Endodermal cell (in vitro differentiated cells): ENCODE measurements at regions not wholly inside any gene's neighbourhood (a gene's known extent, or its start where the extent isn't known, plus 50 kb on each side); places are given as distances from the start of the nearest gene placed in this dataset.
"Not testable (repeated sequence)": the region's sequence is repeated elsewhere in the genome, so short reads cannot be mapped to it uniquely, and the experiment has no call there.

Experiments
- DNase-seq: peaks from one replicate; pipeline ENCODE4 v3.0.0-alpha.2; 2017
- H3K27ac ChIP-seq: 2 replicates; pipeline ENCODE4 v1.5.1; 2013; ENCODE audit warnings: mild to moderate bottlenecking, low read depth, low read length, moderate library complexity
- H3K27me3 ChIP-seq: 2 replicates; pipeline ENCODE4 v1.6.1; 2013; ENCODE audit warnings: mild to moderate bottlenecking, low read length, moderate library complexity; ENCODE audit not compliant: insufficient read depth, control insufficient read depth, poor library complexity, severe bottlenecking
- H3K36me3 ChIP-seq: 2 replicates; pipeline ENCODE4 v1.7.0; 2013; ENCODE audit warnings: mild to moderate bottlenecking, low read length, moderate library complexity; ENCODE audit not compliant: control insufficient read depth, insufficient read depth
- H3K4me1 ChIP-seq: one replicate; pipeline ENCODE4 v1.7.0; 2013; ENCODE audit warnings: low read length; ENCODE audit not compliant: control insufficient read depth, insufficient read depth
- H3K4me3 ChIP-seq: 2 replicates; pipeline ENCODE4 v1.5.1; 2013; ENCODE audit warnings: mild to moderate bottlenecking, low read length, moderate library complexity
- H3K9ac ChIP-seq: 2 replicates; pipeline ENCODE4 v1.6.1; 2013; ENCODE audit warnings: mild to moderate bottlenecking, low read length, moderate library complexity; ENCODE audit not compliant: poor library complexity, severe bottlenecking; ENCODE audit errors: extremely low read depth
- H3K9me3 ChIP-seq: 2 replicates; pipeline ENCODE4 v1.6.1; 2013; ENCODE audit warnings: mild to moderate bottlenecking, low read length, moderate library complexity; ENCODE audit not compliant: control insufficient read depth
- H3K27ac Mint-ChIP-seq: 2 replicates; pipeline ENCODE4 v1.8.0; 2020; ENCODE audit warnings: mixed read lengths
- H3K27me3 Mint-ChIP-seq: 2 replicates; pipeline ENCODE4 v1.8.0; 2021; ENCODE audit warnings: mild to moderate bottlenecking, mixed read lengths; ENCODE audit not compliant: insufficient read depth
- H3K36me3 Mint-ChIP-seq: 2 replicates; pipeline ENCODE4 v1.8.0; 2020; ENCODE audit warnings: low read depth, mixed read lengths
- H3K4me1 Mint-ChIP-seq: 2 replicates; pipeline ENCODE4 v1.8.0; 2020; ENCODE audit warnings: mixed read lengths
- H3K4me3 Mint-ChIP-seq: 2 replicates; pipeline ENCODE4 v1.8.0; 2020; ENCODE audit warnings: mild to moderate bottlenecking, moderate library complexity, mixed read lengths
- H3K9me3 Mint-ChIP-seq: 2 replicates; pipeline ENCODE4 v1.8.0; 2020; ENCODE audit warnings: mild to moderate bottlenecking, mixed read lengths
- WGBS, 2 experiments: methylation state at CpG; one replicate each; pipeline versions ENCODE4 v1.1.5 to v1.1.7; 2013; ENCODE audit warnings: missing lambda C conversion rate in 2 of 2, mixed read lengths in 1 of 2; ENCODE audit not compliant: insufficient coverage in 1 of 2, insufficient read length in 1 of 2; 5-methylcytosine and 5-hydroxymethylcytosine counted together
- TF ChIP-seq, protein P1 (sequence below): fragments of 200-600 bp; sonication (generic); conservative IDR thresholded peaks from 2 replicates; pipeline ENCODE4 v1.5.0; 2021; ENCODE audit warnings: antibody characterized with exemption, mild to moderate bottlenecking

DNA sequence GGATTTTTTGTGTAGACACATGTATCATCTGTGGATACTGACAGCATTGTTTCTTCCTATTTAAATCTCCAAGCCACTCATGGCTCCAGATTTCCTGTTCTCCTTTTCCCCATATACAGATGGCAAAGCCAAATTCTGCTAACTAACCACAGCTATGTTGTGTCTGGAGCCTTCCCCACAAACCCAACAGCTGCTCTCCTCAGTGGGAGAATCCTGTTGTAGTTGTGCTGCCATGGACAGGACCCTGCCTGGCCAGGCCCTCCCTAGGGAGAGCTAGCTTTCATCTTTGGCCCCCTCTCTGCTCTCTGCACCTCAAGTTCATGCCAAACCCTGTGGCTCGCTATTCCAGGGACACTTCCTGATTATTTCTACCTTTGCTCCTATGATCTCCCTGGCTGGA is 106.4 kb upstream of the CCDC90B start:
- 90 to 100% methylated on average over 1 of the region's 1 CpG for WGBS, 2 experiments
- TF ChIP-seq, protein P1, sequence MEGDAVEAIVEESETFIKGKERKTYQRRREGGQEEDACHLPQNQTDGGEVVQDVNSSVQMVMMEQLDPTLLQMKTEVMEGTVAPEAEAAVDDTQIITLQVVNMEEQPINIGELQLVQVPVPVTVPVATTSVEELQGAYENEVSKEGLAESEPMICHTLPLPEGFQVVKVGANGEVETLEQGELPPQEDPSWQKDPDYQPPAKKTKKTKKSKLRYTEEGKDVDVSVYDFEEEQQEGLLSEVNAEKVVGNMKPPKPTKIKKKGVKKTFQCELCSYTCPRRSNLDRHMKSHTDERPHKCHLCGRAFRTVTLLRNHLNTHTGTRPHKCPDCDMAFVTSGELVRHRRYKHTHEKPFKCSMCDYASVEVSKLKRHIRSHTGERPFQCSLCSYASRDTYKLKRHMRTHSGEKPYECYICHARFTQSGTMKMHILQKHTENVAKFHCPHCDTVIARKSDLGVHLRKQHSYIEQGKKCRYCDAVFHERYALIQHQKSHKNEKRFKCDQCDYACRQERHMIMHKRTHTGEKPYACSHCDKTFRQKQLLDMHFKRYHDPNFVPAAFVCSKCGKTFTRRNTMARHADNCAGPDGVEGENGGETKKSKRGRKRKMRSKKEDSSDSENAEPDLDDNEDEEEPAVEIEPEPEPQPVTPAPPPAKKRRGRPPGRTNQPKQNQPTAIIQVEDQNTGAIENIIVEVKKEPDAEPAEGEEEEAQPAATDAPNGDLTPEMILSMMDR: no peak
- Mint-ChIP-seq H3K27me3 (no peaks in the 10 kb centered on the region), H3K9me3 (peaks cover 22% of the 10 kb centered on the region), H3K4me3 (no peak overlapping the region), H3K4me1 (no peaks in the 10 kb centered on the region), H3K27ac (no peak overlapping the region), H3K36me3 (peaks cover 9% of the 10 kb centered on the region)
- Histone ChIP-seq H3K27ac (no peak overlapping the region), H3K36me3 (no peaks in the 10 kb centered on the region), H3K9ac (no peak overlapping the region), H3K4me1 (no peaks in the 10 kb centered on the region), H3K4me3 (no peak overlapping the region), H3K27me3 (no peaks in the 10 kb centered on the region), H3K9me3 (peaks cover 8% of the 10 kb centered on the region)
- no peak for DNase-seq

DNA sequence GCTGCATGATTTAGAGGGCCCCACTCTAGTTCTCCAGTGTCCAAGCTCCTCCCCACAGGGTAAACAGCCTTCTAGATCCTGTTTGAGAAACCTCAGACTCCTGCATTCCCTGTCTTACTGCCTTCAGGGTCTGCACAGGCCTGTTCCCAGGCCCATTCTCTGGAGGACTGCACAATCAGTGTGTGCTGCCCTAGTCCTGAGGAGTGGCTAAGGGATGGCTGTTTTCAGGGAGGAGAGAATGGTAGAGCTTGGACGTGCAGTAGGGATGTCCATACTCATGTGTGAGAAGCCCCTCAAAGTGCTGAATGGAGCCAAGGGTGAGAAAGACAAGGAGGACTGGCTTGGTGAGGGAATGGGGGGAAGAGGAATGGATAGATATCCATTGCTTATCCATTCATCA is 103.8 kb upstream of the CCDC90B start:
- Mint-ChIP-seq H3K9me3 (peaks cover 41% of the 10 kb centered on the region), H3K4me3 (no peak overlapping the region), H3K27me3 (no peaks in the 10 kb centered on the region), H3K4me1 (no peaks in the 10 kb centered on the region), H3K27ac (no peak overlapping the region), H3K36me3 (peaks cover 22% of the 10 kb centered on the region)
- H3K27me3 ChIP-seq: no peaks in the 10 kb centered on the region
- peaks cover 20% of the 10 kb centered on the region for H3K9me3 ChIP-seq
- no peaks in the 10 kb centered on the region for H3K36me3 ChIP-seq
- no peaks in the 10 kb centered on the region for H3K4me1 ChIP-seq
- H3K27ac ChIP-seq: no peak overlapping the region
- TF ChIP-seq, protein P1: no peak
- H3K9ac ChIP-seq: no peak overlapping the region
- no peak overlapping the region for H3K4me3 ChIP-seq
- DNase-seq: no peak
- 86 to 100% methylated on average over 1 of the region's 1 CpG for WGBS, 2 experiments

DNA sequence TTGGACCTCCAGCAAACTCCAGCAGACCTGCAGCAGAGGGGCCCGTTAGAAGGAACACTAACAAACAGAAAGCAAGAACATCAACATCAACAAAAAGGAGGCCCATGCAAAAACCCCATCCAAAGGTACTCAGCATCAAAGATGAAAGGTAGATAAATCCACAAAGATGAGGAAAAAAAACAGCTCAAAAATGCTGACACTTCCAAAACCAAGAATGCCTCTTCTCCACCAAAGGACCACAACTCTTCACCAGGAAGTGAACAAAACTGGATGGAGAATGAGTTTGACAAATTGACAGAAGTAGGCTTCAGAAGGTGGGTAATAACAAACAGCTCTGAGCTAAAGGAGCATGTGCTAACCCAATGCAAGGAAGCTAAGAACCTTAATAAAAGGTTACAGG is 97.7 kb upstream of the CCDC90B start:
- peaks cover 68% of the 10 kb centered on the region for H3K9me3 Mint-ChIP-seq
- not testable (repeated sequence) for H3K4me1 Mint-ChIP-seq
- 100% methylated on average over 1 of the region's 1 CpG; no CpG with 5 or more reads in 1 of the 2 experiments for WGBS, 2 experiments

DNA sequence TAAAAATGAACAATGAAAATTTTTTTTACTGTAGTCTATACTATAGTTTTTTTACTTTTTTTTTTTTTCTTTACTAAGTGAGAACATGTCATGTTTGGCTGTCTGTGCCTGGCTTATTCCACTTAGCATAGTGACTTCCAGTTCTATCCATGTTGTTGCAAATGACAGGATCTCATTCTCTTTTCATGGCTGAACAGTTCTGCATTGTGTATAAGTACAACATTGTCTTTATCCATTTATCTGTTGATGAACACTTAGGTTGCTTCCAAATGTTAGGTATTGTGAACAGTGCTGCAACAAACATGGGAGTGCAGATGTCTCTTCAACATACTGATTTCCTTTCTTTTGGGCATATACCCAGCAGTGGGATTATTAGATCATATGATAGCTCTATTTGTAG is 88.1 kb upstream of the CCDC90B start:
- H3K36me3 ChIP-seq: no peaks in the 10 kb centered on the region
- no peak overlapping the region for H3K4me3 ChIP-seq
- no peaks in the 10 kb centered on the region for H3K4me1 ChIP-seq
- Mint-ChIP-seq H3K4me3 (no peak overlapping the region), H3K9me3 (peaks cover 22% of the 10 kb centered on the region), H3K4me1 (no peaks in the 10 kb centered on the region), H3K27me3 (no peaks in the 10 kb centered on the region), H3K27ac (no peak overlapping the region), H3K36me3 (peaks cover 3% of the 10 kb centered on the region)
- H3K27ac ChIP-seq: no peak overlapping the region
- DNase-seq: no peak
- H3K9me3 ChIP-seq: peaks cover 24% of the 10 kb centered on the region
- H3K9ac ChIP-seq: no peak overlapping the region
- TF ChIP-seq, protein P1: no peak
- no peaks in the 10 kb centered on the region for H3K27me3 ChIP-seq

More for the DNA sequence above, 97.7 kb upstream of the CCDC90B start:
- not testable (repeated sequence) for DNase-seq, H3K27ac ChIP-seq, H3K4me1 ChIP-seq, H3K9ac ChIP-seq, H3K4me3 ChIP-seq, H3K27me3 ChIP-seq, H3K36me3 ChIP-seq, H3K27ac Mint-ChIP-seq, H3K27me3 Mint-ChIP-seq, H3K4me3 Mint-ChIP-seq
- H3K36me3 Mint-ChIP-seq: peaks cover 31% of the 10 kb centered on the region
- H3K9me3 ChIP-seq: peaks cover 28% of the 10 kb centered on the region
